Endometrium (tissue), 2 donors: ENCODE measurements at regions not wholly inside any gene's neighbourhood (a gene's known extent, or its start where the extent isn't known, plus 50 kb on each side); places are given as distances from the start of the nearest gene placed in this dataset.
"Not testable (repeated sequence)": the region's sequence is repeated elsewhere in the genome, so short reads cannot be mapped to it uniquely, and the experiment has no call there.

ENCODE experiments used
- FAIRE-seq: peaks from 2 replicates; lab custom pipeline; 2012; peaks lifted over from hg19 to GRCh38; lab: Jason Lieb, UNC
- donor health status: control.
- donor health status: control.

GRCh38 chrX:118215346-118215745 is 98.7 kb upstream of the KLHL13 start:
- FAIRE-seq: no peak

- no peak for FAIRE-seq
Measured at GRCh38 chrX:118216087-118216486, 99.5 kb upstream of the KLHL13 start.

GRCh38 chrX:118216509-118216908 is 99.9 kb upstream of the KLHL13 start:
- FAIRE-seq: no peak

- FAIRE-seq: no peak
Measured at GRCh38 chrX:118218079-118218478, 101.5 kb upstream of the KLHL13 start.

- FAIRE-seq: no peak
Measured at GRCh38 chrX:118218940-118219339, 102.3 kb upstream of the KLHL13 start.

GRCh38 chrX:118219866-118220265 is 103.3 kb upstream of the KLHL13 start:
- no peak for FAIRE-seq

- no peak for FAIRE-seq
Measured at GRCh38 chrX:118220509-118220908, 103.9 kb upstream of the KLHL13 start.

- FAIRE-seq: no peak
Measured at GRCh38 chrX:118221270-118221669, 104.7 kb upstream of the KLHL13 start.

- FAIRE-seq: no peak
Measured at GRCh38 chrX:118221733-118222132, 105.1 kb upstream of the KLHL13 start.

GRCh38 chrX:118222421-118222820 is 105.8 kb upstream of the KLHL13 start:
- FAIRE-seq: no peak

GRCh38 chrX:118225711-118226428 is 109.3 kb upstream of the KLHL13 start:
- peak; percentile 61 for FAIRE-seq

GRCh38 chrX:118228041-118228440 is 111.4 kb upstream of the KLHL13 start:
- no peak for FAIRE-seq

- no peak for FAIRE-seq
Measured at GRCh38 chrX:118228456-118228855, 111.8 kb upstream of the KLHL13 start.

- FAIRE-seq: no peak
Measured at GRCh38 chrX:118231464-118231863, 114.4 kb upstream of the WDR44 start.

- peak; percentile 23 for FAIRE-seq
Measured at GRCh38 chrX:118239178-118239870, 106.6 kb upstream of the WDR44 start.

- no peak for FAIRE-seq
Measured at GRCh38 chrX:118239913-118240698, 105.8 kb upstream of the WDR44 start.

GRCh38 chrX:118246961-118247360 is 98.9 kb upstream of the WDR44 start:
- FAIRE-seq: not testable (repeated sequence)

GRCh38 chrX:118249146-118249545 is 96.8 kb upstream of the WDR44 start:
- no peak for FAIRE-seq

GRCh38 chrX:118250445-118250844 is 95.5 kb upstream of the WDR44 start:
- FAIRE-seq: no peak

GRCh38 chrX:118251271-118251670 is 94.6 kb upstream of the WDR44 start:
- peak; percentile 68 for FAIRE-seq

GRCh38 chrX:118252967-118253366 is 92.9 kb upstream of the WDR44 start:
- FAIRE-seq: no peak

- FAIRE-seq: peak; percentile 85
Measured at GRCh38 chrX:118254611-118255010, 91.3 kb upstream of the WDR44 start.

- no peak for FAIRE-seq
Measured at GRCh38 chrX:118255921-118256320, 90.0 kb upstream of the WDR44 start.
